H1 (cell line): ENCODE measurements at regions not wholly inside any gene's neighbourhood (a gene's known extent, or its start where the extent isn't known, plus 50 kb on each side); places are given as distances from the start of the nearest gene placed in this dataset.

Source experiments
- CTCF ChIA-PET: fragments of 300-600 bp; sonication (Branson Sonifier 250); formaldehyde crosslinking; loops from one replicate; lab custom pipeline; 2021; ENCODE audit not compliant: partially characterized antibody; lab: Charles Lee
- POLR2A ChIA-PET: fragments of 300-600 bp; sonication (Branson Sonifier 250); formaldehyde crosslinking; loops from one replicate; lab custom pipeline; 2021; ENCODE audit warnings: inconsistent platforms; ENCODE audit not compliant: partially characterized antibody; lab: Charles Lee
- DNase-seq, 2 experiments: peaks; one replicate each; pipeline versions ENCODE4 v3.0.0 to v3.0.0-alpha.2; 2010 to 2022; ENCODE audit warnings: low spot score in 2 of 2, low read depth in 1 of 2, mixed read lengths in 1 of 2
- FAIRE-seq: peaks from 2 replicates; lab custom pipeline; 2011; peaks lifted over from hg19 to GRCh38; lab: Jason Lieb, UNC
- H2AFZ ChIP-seq: 2 replicates; pipeline ENCODE4 v1.8.1; 2012; ENCODE audit warnings: low read length, inconsistent platforms
- H2AK5ac ChIP-seq: 2 replicates; pipeline ENCODE4 v1.6.1; 2013; ENCODE audit warnings: low read depth, low read length
- H2BK120ac ChIP-seq: replicated peaks from 2 replicates; pipeline ENCODE3; 2013; ENCODE audit warnings: low read depth, low read length, inconsistent platforms
- H2BK12ac ChIP-seq: 2 replicates; pipeline ENCODE4 v1.6.1; 2013; ENCODE audit warnings: low read depth, low read length
- H2BK15ac ChIP-seq: 2 replicates; pipeline ENCODE4 v1.6.1; 2013; ENCODE audit warnings: low read length
- H2BK20ac ChIP-seq: 2 replicates; pipeline ENCODE4 v1.6.1; 2013; ENCODE audit warnings: low read length
- H2BK5ac ChIP-seq: 2 replicates; pipeline ENCODE4 v1.6.1; 2013; ENCODE audit warnings: low read depth, low read length
- H3K14ac ChIP-seq: 2 replicates; pipeline ENCODE4 v1.6.1; 2013; ENCODE audit warnings: inconsistent platforms; ENCODE audit not compliant: insufficient read length
- H3K18ac ChIP-seq: 2 replicates; pipeline ENCODE4 v1.6.1; 2013; ENCODE audit warnings: low read length; ENCODE audit errors: extremely low read depth
- H3K23ac ChIP-seq: 2 replicates; pipeline ENCODE4 v1.6.1; 2013; ENCODE audit warnings: inconsistent platforms; ENCODE audit not compliant: insufficient read length
- H3K23me2 ChIP-seq: 2 replicates; pipeline ENCODE4 v1.6.1; 2013; ENCODE audit warnings: low read depth, low read length
- H3K27ac ChIP-seq: 2 replicates; pipeline ENCODE4 v1.6.1; 2011; ENCODE audit warnings: low read depth, low read length, inconsistent platforms
- H3K27me3 ChIP-seq, 4 experiments: replicated peaks in 1 of 4; 1 replicate in 1 of 4; 2 replicates in 3 of 4; pipeline versions ENCODE4 v1.6.1 to v1.8.1; 2011 to 2013; ENCODE audit warnings: low read length in 3 of 4, mild to moderate bottlenecking in 3 of 4, inconsistent platforms in 2 of 4, mixed read lengths in 2 of 4, moderate library complexity in 1 of 4; ENCODE audit not compliant: control insufficient read depth in 3 of 4, insufficient read depth in 3 of 4; ENCODE audit errors: extremely low read depth in 1 of 4
- H3K36me3 ChIP-seq, 4 experiments: 2 replicates each; pipeline versions ENCODE4 v1.6.1 to v1.8.1; 2011 to 2013; ENCODE audit warnings: mild to moderate bottlenecking in 4 of 4, low read length in 3 of 4, moderate library complexity in 2 of 4, control low read depth in 1 of 4, inconsistent platforms in 1 of 4; ENCODE audit not compliant: insufficient read depth in 4 of 4, control insufficient read depth in 2 of 4
- H3K4ac ChIP-seq: replicated peaks from 2 replicates; pipeline ENCODE3; 2013; ENCODE audit warnings: low read length, low read depth, mixed read lengths, inconsistent platforms; ENCODE audit not compliant: insufficient read length
- H3K4me1 ChIP-seq, 4 experiments: replicated peaks in 1 of 4; 1 replicate in 1 of 4; 2 replicates in 3 of 4; pipeline versions ENCODE4 v1.6.1 to v1.8.1; 2011 to 2013; ENCODE audit warnings: low read length in 3 of 4, inconsistent platforms in 2 of 4, mixed read lengths in 1 of 4; ENCODE audit not compliant: insufficient read depth in 4 of 4, control insufficient read depth in 3 of 4
- H3K4me2 ChIP-seq, 2 experiments: 2 replicates each; pipeline versions ENCODE4 v1.6.1 to v1.8.1; 2011 to 2013; ENCODE audit warnings: low read depth in 2 of 2, low read length in 2 of 2, control low read depth in 1 of 2, inconsistent platforms in 1 of 2, mild to moderate bottlenecking in 1 of 2; ENCODE audit not compliant: insufficient read depth in 1 of 2
- H3K4me3 ChIP-seq, 4 experiments: fragments of 200-600, 300-600 bp in 1 of 4; sonication (generic), shearing (Covaris generic), sonication (Bioruptor Twin) in 1 of 4; 2 replicates each; pipeline versions ENCODE4 v1.5.1 to v1.8.1; 2011 to 2016; ENCODE audit warnings: low read length in 4 of 4, low read depth in 3 of 4, control low read depth in 2 of 4, inconsistent platforms in 2 of 4, mild to moderate bottlenecking in 2 of 4, mixed read lengths in 1 of 4, moderate library complexity in 1 of 4; ENCODE audit not compliant: insufficient read depth in 2 of 4; ENCODE audit errors: extremely low read depth in 1 of 4
- H3K56ac ChIP-seq: replicated peaks from 2 replicates; pipeline ENCODE3; 2013; ENCODE audit warnings: low read depth, mild to moderate bottlenecking, mixed read lengths, low read length, inconsistent platforms; ENCODE audit not compliant: insufficient read length
- H3K79me1 ChIP-seq: 2 replicates; pipeline ENCODE4 v1.6.1; 2013; ENCODE audit warnings: low read depth, low read length, control low read depth
- H3K79me2 ChIP-seq, 2 experiments: 2 replicates each; pipeline versions ENCODE4 v1.6.1 to v1.8.1; 2012 to 2013; ENCODE audit warnings: low read length in 2 of 2, mild to moderate bottlenecking in 2 of 2, inconsistent platforms in 1 of 2; ENCODE audit not compliant: insufficient read depth in 2 of 2, control insufficient read depth in 1 of 2
- H3K9ac ChIP-seq, 4 experiments: replicated peaks in 1 of 4; 1 replicate in 1 of 4; 2 replicates in 3 of 4; pipeline versions ENCODE4 v1.6.1 to v1.8.1; 2011 to 2013; ENCODE audit warnings: low read depth in 3 of 4, low read length in 3 of 4, control low read depth in 2 of 4, mild to moderate bottlenecking in 2 of 4, moderate library complexity in 2 of 4, inconsistent platforms in 1 of 4; ENCODE audit errors: extremely low read depth in 1 of 4
- H3K9me3 ChIP-seq, 2 experiments: 2 replicates each; pipeline versions ENCODE4 v1.6.1 to v1.8.1; 2012 to 2013; ENCODE audit warnings: mild to moderate bottlenecking in 2 of 2, moderate library complexity in 2 of 2, control low read depth in 1 of 2, inconsistent platforms in 1 of 2, low read depth in 1 of 2, low read length in 1 of 2, mixed read lengths in 1 of 2; ENCODE audit not compliant: insufficient read depth in 2 of 2
- H4K20me1 ChIP-seq, 2 experiments: replicated peaks in 1 of 2; 2 replicates each; pipeline versions ENCODE3 to v1.8.1; 2011 to 2013; ENCODE audit warnings: inconsistent platforms in 2 of 2, low read length in 2 of 2, mild to moderate bottlenecking in 1 of 2; ENCODE audit not compliant: insufficient read depth in 2 of 2, control insufficient read depth in 1 of 2
- H4K5ac ChIP-seq: 2 replicates; pipeline ENCODE4 v1.6.1; 2013; ENCODE audit warnings: low read length, low read depth, mixed read lengths, inconsistent platforms; ENCODE audit not compliant: insufficient read length
- H4K8ac ChIP-seq: 2 replicates; pipeline ENCODE4 v1.8.0; 2013; ENCODE audit warnings: mild to moderate bottlenecking, moderate library complexity, low read length, inconsistent platforms; ENCODE audit not compliant: insufficient read depth; ENCODE audit errors: extremely low read depth
- H4K91ac ChIP-seq: replicated peaks from 2 replicates; pipeline ENCODE3; 2013; ENCODE audit warnings: low read length, mixed read lengths, inconsistent platforms; ENCODE audit not compliant: insufficient read length
- CHD7 ChIP-seq: fragments of 300-600 bp; sonication (generic); IDR thresholded peaks from 2 replicates; pipeline ENCODE4 v1.7.1; 2012; ENCODE audit warnings: low read length, moderate library complexity, mild to moderate bottlenecking, inconsistent platforms; ENCODE audit not compliant: insufficient replicate concordance
- WGBS, 2 experiments: shearing (Covaris generic) in 1 of 2; methylation state at CpG; one replicate each; pipeline versions ENCODE4 v1.1.6 to v1.1.7; 2013 to 2015; ENCODE audit warnings: low lambda C conversion rate in 2 of 2, mixed read lengths in 2 of 2, inconsistent platforms in 1 of 2, low coverage in 1 of 2, missing lambda C conversion rate in 1 of 2; ENCODE audit not compliant: insufficient replicate concordance in 2 of 2, insufficient coverage in 1 of 2, insufficient read length in 1 of 2; ENCODE audit errors: extremely low coverage in 1 of 2, missing lambda C conversion rate in 1 of 2; 5-methylcytosine and 5-hydroxymethylcytosine counted together

GRCh38 chr13:72125561-72125960, 258.6 kb upstream of the DACH1 start:
- no peaks in the 10 kb centered on the region for H4K20me1 ChIP-seq
- no peak overlapping the region for H4K5ac ChIP-seq
- H2AK5ac ChIP-seq = no peak overlapping the region
- DNase-seq (no peak), FAIRE-seq (no peak)
- H3K56ac ChIP-seq = no peak overlapping the region
- no peak overlapping the region for H2BK20ac ChIP-seq
- no peak overlapping the region for H4K91ac ChIP-seq
- POLR2A ChIA-PET = no interaction called here
- H3K23me2 ChIP-seq = no peaks in the 10 kb centered on the region
- no peaks in the 10 kb centered on the region for H3K79me2 ChIP-seq
- H3K4me3 ChIP-seq = no peak overlapping the region
- no peak overlapping the region for H2BK5ac ChIP-seq
- no peak overlapping the region for H3K14ac ChIP-seq
- H3K9me3 ChIP-seq = no peaks in the 10 kb centered on the region
- 90% methylated on average over 3 of the region's 3 CpGs; no CpG with 5 or more reads in 1 of the 2 experiments for WGBS, 2 experiments
- H3K27me3 ChIP-seq = no peaks in the 10 kb centered on the region
- H4K8ac ChIP-seq = no peak overlapping the region
- H3K23ac ChIP-seq = no peak overlapping the region
- no peak overlapping the region for H3K4ac ChIP-seq
- no peak overlapping the region for H3K4me2 ChIP-seq
- H2BK12ac ChIP-seq = no peak overlapping the region
- CTCF ChIA-PET = interaction anchor here (0.8 kb wide), 1 partner anchor 14 kb away, joined by 3 read pairs; no protein-coding TSS in a partner anchor
- H3K4me1 ChIP-seq = peaks cover 0 to 10% (median 4%) of the 10 kb centered on the region in 4 experiments; a peak in 4 of 7 replicates
- H3K9ac ChIP-seq = no peak overlapping the region
- H3K27ac ChIP-seq = no peak overlapping the region
- H3K36me3 ChIP-seq = no peaks in the 10 kb centered on the region
- no peak overlapping the region for H3K18ac ChIP-seq
- no peak overlapping the region for H2BK15ac ChIP-seq
- H3K79me1 ChIP-seq = no peaks in the 10 kb centered on the region
- H2AFZ ChIP-seq = no peak overlapping the region
- H2BK120ac ChIP-seq = no peak overlapping the region
- no peak for TF ChIP-seq CHD7
